ENCODE measurements at regions not wholly inside any gene's neighbourhood (a gene's known extent, or its start where the extent isn't known, plus 50 kb on each side); places are given as distances from the start of the nearest gene placed in this dataset.
"Not testable (repeated sequence)": the region's sequence is repeated elsewhere in the genome, so short reads cannot be mapped to it uniquely, and the experiment has no call there.

DNA sequence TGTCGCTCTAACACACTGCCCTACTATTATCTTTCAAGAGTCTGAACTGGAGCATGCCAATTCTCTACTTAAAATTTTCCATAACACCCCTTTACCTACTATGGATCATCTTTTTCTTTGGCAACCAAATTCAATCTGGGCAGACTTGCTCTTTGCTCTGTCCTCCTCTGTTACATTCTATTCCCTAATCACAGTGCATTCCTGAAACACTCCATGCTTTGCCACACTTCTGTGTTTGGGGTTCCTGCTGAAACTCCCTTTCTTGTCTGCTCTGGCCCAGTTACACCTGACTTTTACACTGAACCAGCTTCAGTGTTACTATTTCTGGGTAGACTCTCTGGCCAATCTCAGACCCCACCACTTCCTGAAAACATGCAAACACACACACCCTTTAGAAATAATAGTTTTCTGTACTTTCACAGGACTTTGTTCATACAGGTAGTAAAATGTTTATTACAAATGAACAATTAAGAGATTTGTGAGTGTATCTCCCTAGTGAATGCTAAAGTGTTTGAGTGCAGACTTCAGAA lies 119.9 kb upstream of the DCC start:
- DNase-seq: no peak

DNA sequence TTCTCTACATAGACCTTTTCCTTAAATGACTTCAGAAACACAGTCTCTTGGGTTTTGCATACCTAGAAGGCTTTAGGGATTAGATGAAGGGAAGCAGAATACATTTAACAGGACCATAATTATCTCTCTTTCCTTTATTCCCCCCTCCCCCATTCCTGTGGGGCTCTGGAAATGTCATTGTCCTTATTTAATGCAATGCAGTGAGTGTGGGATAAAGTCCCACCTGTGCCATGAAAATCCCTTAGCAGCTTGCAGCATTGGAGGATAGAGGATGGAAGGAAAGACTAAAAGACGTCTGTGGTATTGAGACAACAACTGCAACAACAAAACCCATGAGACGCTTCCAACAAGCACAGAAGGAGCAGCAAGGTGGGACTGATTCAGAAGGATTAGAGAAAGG lies 117.8 kb upstream of the DCC start:
- no peak for DNase-seq

DNA sequence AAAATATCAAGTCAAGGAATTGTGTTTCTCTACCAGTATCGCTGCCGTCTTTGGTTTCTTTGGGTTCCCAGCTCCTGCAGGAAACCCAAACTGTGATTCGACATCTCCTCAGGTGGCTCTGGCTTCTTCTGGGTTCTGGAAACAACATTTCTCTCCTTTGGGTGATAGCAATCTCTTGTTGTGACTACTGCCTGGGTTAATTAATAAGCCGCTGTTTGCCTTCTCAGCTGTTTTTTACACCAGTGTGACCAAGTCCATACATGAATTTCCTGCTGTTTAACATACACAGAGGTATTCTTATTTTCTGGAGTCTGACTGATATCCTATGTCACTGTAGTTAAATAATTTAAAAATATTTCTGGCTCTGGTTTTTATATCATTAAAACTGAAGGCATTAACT lies 112.5 kb upstream of the DCC start:
- DNase-seq: no peak

DNA sequence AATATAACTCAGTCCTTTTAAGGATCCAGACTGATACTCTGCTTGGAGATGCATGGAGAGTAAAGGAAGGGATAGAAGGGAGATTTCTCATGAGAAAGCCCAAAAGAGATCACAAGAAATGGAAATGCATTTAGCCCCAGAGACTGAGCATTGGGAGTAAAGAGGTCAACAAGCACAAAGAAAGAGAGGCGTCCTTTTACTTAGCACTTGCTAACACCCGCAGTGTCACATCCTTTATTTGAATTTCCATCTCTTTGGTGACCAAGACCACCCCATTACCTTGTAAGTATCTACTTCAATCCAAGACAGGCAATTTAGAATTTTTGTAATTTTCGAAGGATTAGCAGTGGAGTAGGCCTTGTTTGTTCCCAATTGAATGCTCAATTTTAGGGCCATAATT lies 111.8 kb upstream of the DCC start:
- no peak for DNase-seq

DNA sequence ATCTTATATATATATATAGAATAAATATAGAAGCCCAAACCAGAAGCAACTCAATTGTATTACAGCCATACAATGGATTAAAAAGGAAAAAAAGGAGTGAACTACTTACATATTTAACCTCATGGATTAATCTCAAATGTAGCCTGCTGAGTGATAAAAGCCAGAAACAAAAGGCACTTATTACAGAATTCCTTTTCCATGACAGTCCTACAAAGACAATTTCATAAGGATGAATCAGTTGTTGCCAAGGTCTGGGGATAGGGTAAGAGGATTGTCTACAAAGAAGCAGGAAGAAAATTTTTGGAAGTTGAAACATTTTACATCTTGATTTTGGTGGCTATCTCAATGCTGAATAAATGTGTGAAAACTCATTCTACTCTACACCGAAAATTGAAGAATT lies 103.9 kb upstream of the DCC start:
- DNase-seq: no peak

DNA sequence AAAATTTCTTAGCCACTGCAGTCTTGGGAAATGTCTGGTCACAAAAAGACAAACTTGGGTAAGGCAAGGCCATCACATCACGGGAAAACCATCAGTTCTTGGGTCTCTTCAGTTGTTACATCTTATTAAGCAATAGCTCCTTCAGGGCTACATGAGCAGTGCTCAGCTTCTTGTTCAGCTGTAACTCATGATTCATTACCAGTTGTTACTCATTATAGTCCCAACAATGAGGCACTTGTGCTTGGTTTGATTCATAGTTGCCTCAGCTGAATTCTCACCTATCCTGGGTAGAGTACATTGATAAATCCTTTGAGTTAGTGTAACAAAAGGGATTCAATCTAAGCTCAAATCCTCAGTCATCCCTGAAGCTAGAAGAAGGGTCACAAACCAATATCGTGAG lies 102.4 kb upstream of the DCC start:
- no peak for DNase-seq

DNA sequence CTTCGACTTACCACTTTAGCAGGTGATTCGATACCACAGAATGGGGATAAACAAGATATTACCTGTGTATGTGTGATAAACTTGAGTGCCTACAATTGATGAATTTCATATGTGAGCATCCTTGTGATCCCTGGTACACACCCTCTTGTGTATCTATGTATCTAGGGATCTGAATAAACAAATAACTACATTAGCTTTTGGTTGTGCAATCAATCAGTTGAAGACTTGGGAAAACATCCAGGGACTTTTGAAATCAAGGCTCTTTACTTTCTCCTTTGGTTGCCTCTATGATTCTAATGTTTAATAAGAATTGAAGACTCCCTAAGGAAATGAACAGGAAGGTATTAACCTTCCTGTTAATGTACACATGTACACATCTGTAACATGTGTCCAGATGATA lies 97.3 kb upstream of the DCC start:
- no peak for DNase-seq

DNA sequence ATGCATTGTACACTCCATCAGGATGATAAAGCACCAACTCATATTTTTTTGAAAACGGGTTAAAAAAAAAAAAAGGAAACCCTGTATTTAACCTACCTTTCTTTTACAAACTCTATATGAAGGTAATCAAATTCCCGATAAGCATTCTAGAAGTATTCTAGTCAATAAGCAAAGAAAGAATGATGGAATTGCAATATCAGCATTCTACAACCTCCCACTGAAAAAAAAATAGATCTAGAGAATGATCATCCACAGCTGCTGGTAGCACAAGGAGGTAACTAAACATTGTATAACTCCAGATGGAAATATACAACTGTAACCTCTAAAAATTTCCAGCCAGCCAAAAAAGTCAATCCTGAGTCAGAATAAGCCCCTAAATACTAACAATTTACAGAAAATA lies 95.3 kb upstream of the DCC start:
- no peak for DNase-seq

DNA sequence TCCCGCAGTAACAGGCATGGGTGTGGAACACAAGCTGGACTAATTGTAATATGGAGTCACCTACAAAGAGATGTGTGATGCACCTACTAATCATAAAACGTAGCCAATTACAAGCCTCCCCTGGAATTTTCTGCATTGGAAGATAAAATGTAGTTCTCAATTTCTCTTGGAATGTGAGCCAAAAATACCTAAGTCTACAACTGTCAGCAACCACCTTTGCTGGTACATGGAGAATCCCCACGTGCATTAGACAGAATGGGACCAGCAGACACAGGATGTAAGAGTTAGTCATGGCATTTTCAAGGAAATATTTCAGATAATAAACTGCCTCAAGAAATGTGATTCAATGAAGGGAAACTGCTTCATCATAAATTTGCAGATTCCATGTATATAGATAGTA lies 85.6 kb upstream of the DCC start:
- DNase-seq: no peak

DNA sequence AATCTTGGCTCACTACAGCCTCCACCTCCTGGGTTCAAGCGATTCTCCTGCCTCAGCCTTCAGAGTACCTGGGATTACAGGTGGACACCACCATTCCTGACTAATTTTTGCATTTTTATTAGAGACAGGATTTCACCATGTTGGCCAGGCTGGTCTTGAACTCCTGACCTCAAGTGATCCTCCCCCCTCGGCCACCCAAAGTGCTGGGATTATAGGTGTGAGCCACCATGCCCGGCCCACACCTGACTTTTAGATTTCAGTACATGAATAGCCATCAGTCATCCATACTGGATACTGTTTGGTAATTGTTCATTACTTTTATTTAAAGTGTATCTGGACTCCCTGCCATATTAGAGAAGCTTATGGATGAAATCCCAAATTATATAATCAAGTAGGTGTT lies 82.6 kb upstream of the DCC start:
- not testable (repeated sequence) for DNase-seq

DNA sequence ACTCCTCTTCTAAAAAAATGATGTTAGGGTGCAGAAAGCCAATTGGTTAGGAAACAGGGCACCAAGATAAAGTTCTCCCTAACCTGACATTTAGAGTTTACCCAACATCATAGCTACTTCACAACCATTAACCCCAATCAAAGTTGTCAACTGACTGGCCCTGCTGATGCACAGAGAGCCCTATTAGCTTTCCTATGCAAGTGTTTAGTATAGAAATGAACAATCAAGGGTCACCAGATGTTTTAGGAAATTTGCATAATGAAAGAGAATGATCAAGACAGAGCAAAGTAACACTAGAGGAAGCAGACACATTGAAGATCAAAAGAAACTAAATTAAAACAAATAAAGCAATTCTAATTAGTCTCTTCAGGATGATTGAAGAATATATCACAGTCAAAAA lies 64.2 kb upstream of the DCC start:
- DNase-seq: no peak

DNA sequence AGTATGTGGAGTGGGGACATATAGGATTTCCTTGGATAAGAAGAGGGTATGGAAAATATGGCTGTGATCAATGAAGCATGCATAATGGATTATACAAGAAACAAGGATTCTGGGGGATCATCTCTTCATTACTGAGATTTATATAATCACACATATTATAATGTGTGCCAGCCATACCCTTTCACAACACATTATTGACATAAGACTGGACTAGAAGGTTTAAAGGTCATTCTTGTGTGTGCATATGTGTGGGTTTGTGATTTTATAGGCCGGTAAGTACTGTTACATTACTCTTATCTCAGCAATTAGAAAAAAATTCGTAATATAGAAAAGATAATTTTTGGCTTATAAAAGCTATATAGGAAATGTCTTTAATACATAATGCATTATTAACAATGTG lies 62.2 kb upstream of the DCC start:
- no peak for DNase-seq

DNA sequence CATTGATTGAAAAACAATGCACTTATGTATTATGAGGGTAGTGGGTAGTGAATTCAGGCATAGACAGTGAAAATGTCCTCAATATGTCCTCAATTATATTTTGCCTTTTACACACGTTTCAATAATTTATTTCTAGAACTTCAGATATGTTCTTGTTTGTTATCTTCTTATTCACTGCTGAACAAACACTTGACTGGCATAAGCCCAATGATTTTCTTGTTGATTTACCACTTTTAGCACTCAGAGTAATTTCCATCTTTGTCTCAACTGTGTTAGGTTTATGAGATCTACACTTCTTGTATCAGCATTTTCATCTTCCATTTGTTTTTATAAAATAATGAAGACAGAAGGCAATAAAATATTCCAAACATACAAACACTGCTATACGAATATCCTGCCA lies 61.8 kb upstream of the DCC start:
- no peak for DNase-seq

DNA sequence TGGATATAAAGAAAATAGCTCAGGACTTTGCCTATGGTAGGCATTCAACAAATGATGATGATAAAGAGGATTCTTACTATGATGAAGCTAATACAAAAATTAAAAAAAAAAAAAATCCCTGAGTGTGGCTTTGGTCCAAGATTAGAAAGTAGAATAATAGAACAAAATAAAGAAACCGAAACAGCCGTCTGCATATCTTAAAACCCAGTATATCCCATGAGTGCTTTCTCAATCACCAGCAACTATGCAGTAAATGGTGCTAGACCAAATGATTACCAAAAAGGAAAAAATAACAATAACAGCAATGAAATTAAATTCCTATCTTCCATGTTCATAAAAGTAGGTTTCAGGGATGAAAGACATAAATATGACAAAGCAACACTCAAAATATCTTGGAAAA lies 59.3 kb upstream of the DCC start:
- DNase-seq: no peak

DNA sequence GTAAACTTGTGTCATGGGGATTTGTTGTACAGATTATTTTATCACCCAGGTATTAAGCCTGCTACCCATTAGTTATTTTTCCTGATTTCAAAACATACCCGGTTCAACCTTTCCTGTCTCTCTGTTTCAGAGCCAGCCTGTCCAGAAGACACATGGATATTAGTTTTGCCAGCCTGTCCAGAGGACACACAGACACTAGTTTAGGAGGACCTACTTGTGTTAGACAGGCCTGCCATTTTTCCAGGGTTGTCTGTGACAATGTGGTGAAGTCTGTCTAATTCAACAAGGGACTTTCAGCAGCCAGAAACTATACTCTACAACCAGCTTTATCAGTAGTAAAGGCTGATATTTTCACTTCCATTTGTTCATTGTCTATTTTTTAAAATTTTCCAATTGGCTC lies 56.1 kb upstream of the DCC start:
- no peak for DNase-seq

DNA sequence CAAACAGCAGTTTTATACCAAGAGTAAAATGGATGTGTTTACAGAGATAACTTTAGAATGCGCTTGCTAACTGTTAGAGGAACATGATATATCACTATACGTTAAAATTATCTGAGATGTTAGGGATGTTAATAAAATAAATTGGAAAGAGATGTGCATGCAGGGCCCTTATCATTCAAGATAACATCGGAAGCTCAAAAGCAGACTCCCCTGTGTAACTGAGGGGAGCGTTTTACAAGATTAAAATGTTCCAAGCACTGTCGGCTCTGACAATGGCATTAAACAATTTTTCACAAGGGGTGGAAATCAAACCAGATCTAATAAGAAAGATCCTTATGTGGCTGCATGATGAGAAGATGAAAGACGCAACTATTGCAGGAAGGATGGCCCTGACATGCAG lies 53.3 kb upstream of the DCC start:
- DNase-seq: no peak

DNA sequence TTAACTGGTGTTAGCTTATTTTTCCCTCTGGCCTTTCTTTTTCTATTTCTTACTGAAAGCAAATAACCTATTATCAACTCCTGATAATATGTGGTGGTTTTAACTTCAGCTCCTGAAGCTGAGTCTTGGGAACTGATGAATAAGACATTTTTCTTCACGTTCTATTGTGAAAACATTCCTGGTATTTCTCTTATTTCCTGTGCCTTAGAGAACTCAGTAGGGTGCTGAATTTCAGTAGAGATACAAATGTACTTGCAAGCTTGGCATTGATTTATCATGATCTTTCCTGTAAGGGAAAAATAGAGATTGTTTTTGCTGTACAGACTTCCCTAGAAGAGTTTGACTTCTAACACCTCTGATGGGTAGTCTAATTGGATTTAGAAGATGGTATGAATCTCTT lies 52.8 kb upstream of the DCC start:
- DNase-seq: no peak

DNA sequence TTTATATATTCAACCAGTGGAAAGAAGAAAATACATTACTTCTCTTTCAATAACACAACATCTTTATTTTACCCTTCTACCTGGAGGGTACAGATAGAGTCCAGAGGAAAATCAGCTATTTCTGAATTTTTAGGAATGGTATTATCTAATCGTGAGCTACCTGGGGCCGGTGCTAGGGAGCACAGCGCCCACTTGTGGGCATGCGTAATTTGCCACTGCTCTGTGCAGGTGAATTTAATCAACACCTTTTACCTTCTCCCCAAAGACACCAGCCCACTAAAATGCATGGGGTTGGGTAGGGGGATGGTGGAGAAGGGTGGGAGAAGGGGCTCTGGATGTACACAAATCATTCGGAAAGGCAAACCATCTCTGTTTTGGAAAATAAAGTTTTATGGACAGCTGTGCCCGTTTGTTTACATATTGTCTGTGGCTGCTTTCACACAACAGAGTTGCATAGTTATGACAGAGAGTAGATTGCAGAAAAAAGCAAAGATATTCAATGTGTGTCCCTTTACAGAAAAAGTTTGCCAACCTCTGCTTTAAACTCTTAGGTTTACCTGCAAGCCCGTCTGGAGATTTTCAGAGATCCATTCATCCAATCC lies 51.5 kb upstream of the DCC start:
- DNase-seq: peak in 1 of 2 experiments; percentile 10

DNA sequence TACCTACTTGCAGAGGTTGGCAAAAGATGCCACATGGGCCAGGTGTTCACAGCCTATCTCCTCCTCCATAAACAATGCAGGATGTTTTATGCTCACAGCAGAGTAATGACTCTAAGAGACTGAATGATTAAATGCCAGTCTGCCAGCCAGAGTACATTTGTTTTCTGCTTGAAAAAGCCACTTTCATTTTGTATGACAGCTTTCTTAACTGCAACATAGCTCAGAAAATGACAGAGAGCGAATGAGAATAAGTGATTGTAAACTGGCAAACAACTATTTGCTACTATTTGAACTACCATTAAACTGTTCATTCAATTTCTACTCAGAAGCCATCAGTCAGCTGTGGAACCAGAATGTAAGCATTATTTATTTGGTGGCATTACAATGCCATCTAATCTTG lies 50.6 kb upstream of the DCC start:
- DNase-seq: no peak

Measured in NCI-H1930 (cell line).